ENCODE measurements at regions not wholly inside any gene's neighbourhood (a gene's known extent, or its start where the extent isn't known, plus 50 kb on each side); places are given as distances from the start of the nearest gene placed in this dataset.

- no peaks in the 10 kb centered on the region for H3K4me1 Mint-ChIP-seq (ENCODE audit: low read depth)
- no peaks in the 10 kb centered on the region for H3K36me3 Mint-ChIP-seq (ENCODE audit: low read depth)
- H3K27me3 Mint-ChIP-seq = no peaks in the 10 kb centered on the region
- no peaks in the 10 kb centered on the region for H3K9me3 Mint-ChIP-seq
- no peak overlapping the region for H3K4me3 Mint-ChIP-seq
- no peak overlapping the region for H3K27ac Mint-ChIP-seq
Measured at GRCh38 chr16:79901522-79901921, 301.0 kb upstream of the MAF start.

- H3K36me3 Mint-ChIP-seq (ENCODE audit: low read depth) = no peaks in the 10 kb centered on the region
- no peaks in the 10 kb centered on the region for H3K4me1 Mint-ChIP-seq (ENCODE audit: low read depth)
- H3K9me3 Mint-ChIP-seq = no peaks in the 10 kb centered on the region
- no peak overlapping the region for H3K4me3 Mint-ChIP-seq
- H3K27me3 Mint-ChIP-seq = no peaks in the 10 kb centered on the region
- H3K27ac Mint-ChIP-seq = no peak overlapping the region
Measured at GRCh38 chr16:79899716-79900115, 299.2 kb upstream of the MAF start.

GRCh38 chr16:79899316-79899715, 298.8 kb upstream of the MAF start:
- Mint-ChIP-seq H3K27ac (no peak overlapping the region), H3K4me3 (no peak overlapping the region), H3K4me1 (ENCODE audit: low read depth) (no peaks in the 10 kb centered on the region), H3K9me3 (no peaks in the 10 kb centered on the region), H3K36me3 (ENCODE audit: low read depth) (no peaks in the 10 kb centered on the region), H3K27me3 (no peaks in the 10 kb centered on the region)

- no peaks in the 10 kb centered on the region for H3K9me3 Mint-ChIP-seq
- no peaks in the 10 kb centered on the region for H3K27me3 Mint-ChIP-seq
- no peaks in the 10 kb centered on the region for H3K4me1 Mint-ChIP-seq (ENCODE audit: low read depth)
- H3K27ac Mint-ChIP-seq = no peak overlapping the region
- no peaks in the 10 kb centered on the region for H3K36me3 Mint-ChIP-seq (ENCODE audit: low read depth)
- H3K4me3 Mint-ChIP-seq = no peak overlapping the region
Measured at GRCh38 chr16:79898703-79899102, 298.2 kb upstream of the MAF start.

- no peaks in the 10 kb centered on the region for H3K9me3 Mint-ChIP-seq
- H3K27ac Mint-ChIP-seq = no peak overlapping the region
- H3K27me3 Mint-ChIP-seq = no peaks in the 10 kb centered on the region
- no peaks in the 10 kb centered on the region for H3K36me3 Mint-ChIP-seq (ENCODE audit: low read depth)
- no peaks in the 10 kb centered on the region for H3K4me1 Mint-ChIP-seq (ENCODE audit: low read depth)
- no peak overlapping the region for H3K4me3 Mint-ChIP-seq
Measured at GRCh38 chr16:79897453-79898146, 297.1 kb upstream of the MAF start.

- no peaks in the 10 kb centered on the region for H3K9me3 Mint-ChIP-seq
- no peaks in the 10 kb centered on the region for H3K27me3 Mint-ChIP-seq
- no peak overlapping the region for H3K4me3 Mint-ChIP-seq
- no peaks in the 10 kb centered on the region for H3K36me3 Mint-ChIP-seq (ENCODE audit: low read depth)
- no peak overlapping the region for H3K27ac Mint-ChIP-seq
- H3K4me1 Mint-ChIP-seq (ENCODE audit: low read depth) = no peaks in the 10 kb centered on the region
Measured at GRCh38 chr16:79897104-79897452, 296.5 kb upstream of the MAF start.

- Mint-ChIP-seq H3K36me3 (ENCODE audit: low read depth) (no peaks in the 10 kb centered on the region), H3K4me1 (ENCODE audit: low read depth) (no peaks in the 10 kb centered on the region), H3K27me3 (no peaks in the 10 kb centered on the region), H3K27ac (no peak overlapping the region), H3K9me3 (no peaks in the 10 kb centered on the region), H3K4me3 (no peak overlapping the region)
Measured at GRCh38 chr16:79895917-79896203, 295.3 kb upstream of the MAF start.

- no peaks in the 10 kb centered on the region for H3K36me3 Mint-ChIP-seq (ENCODE audit: low read depth)
- H3K27ac Mint-ChIP-seq = no peak overlapping the region
- no peaks in the 10 kb centered on the region for H3K27me3 Mint-ChIP-seq
- H3K9me3 Mint-ChIP-seq = no peaks in the 10 kb centered on the region
- no peaks in the 10 kb centered on the region for H3K4me1 Mint-ChIP-seq (ENCODE audit: low read depth)
- H3K4me3 Mint-ChIP-seq = no peak overlapping the region
Measured at GRCh38 chr16:79895053-79895916, 294.7 kb upstream of the MAF start.

GRCh38 chr16:79893445-79893844, 292.9 kb upstream of the MAF start:
- H3K9me3 Mint-ChIP-seq = no peaks in the 10 kb centered on the region
- H3K4me1 Mint-ChIP-seq (ENCODE audit: low read depth) = no peaks in the 10 kb centered on the region
- H3K4me3 Mint-ChIP-seq = no peak overlapping the region
- H3K27me3 Mint-ChIP-seq = no peaks in the 10 kb centered on the region
- no peak overlapping the region for H3K27ac Mint-ChIP-seq
- no peaks in the 10 kb centered on the region for H3K36me3 Mint-ChIP-seq (ENCODE audit: low read depth)

- Mint-ChIP-seq H3K4me3 (no peak overlapping the region), H3K36me3 (ENCODE audit: low read depth) (no peaks in the 10 kb centered on the region), H3K9me3 (no peaks in the 10 kb centered on the region), H3K27ac (no peak overlapping the region), H3K27me3 (no peaks in the 10 kb centered on the region), H3K4me1 (ENCODE audit: low read depth) (no peaks in the 10 kb centered on the region)
Measured at GRCh38 chr16:79892278-79892677, 291.7 kb upstream of the MAF start.

GRCh38 chr16:79891458-79891857, 290.9 kb upstream of the MAF start:
- no peaks in the 10 kb centered on the region for H3K27me3 Mint-ChIP-seq
- no peak overlapping the region for H3K27ac Mint-ChIP-seq
- H3K4me1 Mint-ChIP-seq (ENCODE audit: low read depth) = no peaks in the 10 kb centered on the region
- H3K36me3 Mint-ChIP-seq (ENCODE audit: low read depth) = no peaks in the 10 kb centered on the region
- no peak overlapping the region for H3K4me3 Mint-ChIP-seq
- no peaks in the 10 kb centered on the region for H3K9me3 Mint-ChIP-seq

- Mint-ChIP-seq H3K9me3 (no peaks in the 10 kb centered on the region), H3K27ac (no peak overlapping the region), H3K4me1 (ENCODE audit: low read depth) (no peaks in the 10 kb centered on the region), H3K4me3 (no peak overlapping the region), H3K36me3 (ENCODE audit: low read depth) (no peaks in the 10 kb centered on the region), H3K27me3 (no peaks in the 10 kb centered on the region)
Measured at GRCh38 chr16:79887541-79888540, 287.3 kb upstream of the MAF start.

GRCh38 chr16:79885320-79885719, 284.8 kb upstream of the MAF start:
- no peak overlapping the region for H3K4me3 Mint-ChIP-seq
- H3K36me3 Mint-ChIP-seq (ENCODE audit: low read depth) = no peaks in the 10 kb centered on the region
- no peak overlapping the region for H3K27ac Mint-ChIP-seq
- no peaks in the 10 kb centered on the region for H3K4me1 Mint-ChIP-seq (ENCODE audit: low read depth)
- H3K27me3 Mint-ChIP-seq = no peaks in the 10 kb centered on the region
- no peaks in the 10 kb centered on the region for H3K9me3 Mint-ChIP-seq

- H3K9me3 Mint-ChIP-seq = no peaks in the 10 kb centered on the region
- no peaks in the 10 kb centered on the region for H3K27me3 Mint-ChIP-seq
- H3K27ac Mint-ChIP-seq = no peak overlapping the region
- H3K4me1 Mint-ChIP-seq (ENCODE audit: low read depth) = no peaks in the 10 kb centered on the region
- H3K4me3 Mint-ChIP-seq = no peak overlapping the region
- no peaks in the 10 kb centered on the region for H3K36me3 Mint-ChIP-seq (ENCODE audit: low read depth)
Measured at GRCh38 chr16:79883494-79883893, 283.0 kb upstream of the MAF start.
